ENCODE measurements at regions not wholly inside any gene's neighbourhood (a gene's known extent, or its start where the extent isn't known, plus 50 kb on each side); places are given as distances from the start of the nearest gene placed in this dataset.
A peak's percentile ranks its signal among the peaks of the same experiment; 100 is the strongest.

DNA sequence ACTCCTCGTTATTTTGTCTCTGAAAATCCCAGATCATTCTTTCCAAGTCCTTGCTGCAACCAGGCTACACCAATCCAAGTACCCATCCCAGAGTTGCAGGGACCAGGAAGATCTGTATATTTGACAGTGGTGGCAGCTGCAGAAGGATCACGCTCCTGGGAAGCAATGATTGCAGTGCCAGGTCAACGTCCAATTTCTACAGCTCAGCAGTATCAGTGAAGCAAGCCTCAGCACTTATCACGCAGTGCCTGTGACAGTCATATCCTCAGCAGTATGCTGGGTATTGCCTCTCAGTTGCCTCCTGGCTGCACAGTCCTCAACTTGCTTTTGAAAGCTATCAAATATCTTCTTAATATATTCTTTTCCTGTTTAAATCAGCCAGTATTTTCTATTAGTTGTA, 66.7 kb downstream of the BARHL2 start:
- DNase-seq, result no peak

DNA sequence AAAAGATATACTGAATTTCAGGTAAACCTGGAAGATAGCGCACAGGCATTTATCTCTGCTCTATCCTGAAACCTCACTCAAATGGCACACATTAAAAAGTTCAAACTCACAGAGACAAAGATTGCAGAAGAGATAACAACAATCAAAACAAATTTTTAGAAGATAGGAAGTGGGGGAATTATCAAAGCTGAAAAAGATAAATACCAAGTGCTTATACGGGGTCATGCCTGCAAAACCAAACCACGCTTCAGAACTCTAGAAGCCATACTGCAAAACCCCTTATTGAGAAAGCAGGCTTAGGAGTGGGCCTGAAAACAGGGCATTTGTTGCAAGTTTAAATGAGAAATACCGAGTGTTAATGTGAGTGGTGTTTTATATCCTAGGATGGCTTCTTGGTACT, 76.8 kb downstream of the BARHL2 start:
- no peak for DNase-seq

DNA sequence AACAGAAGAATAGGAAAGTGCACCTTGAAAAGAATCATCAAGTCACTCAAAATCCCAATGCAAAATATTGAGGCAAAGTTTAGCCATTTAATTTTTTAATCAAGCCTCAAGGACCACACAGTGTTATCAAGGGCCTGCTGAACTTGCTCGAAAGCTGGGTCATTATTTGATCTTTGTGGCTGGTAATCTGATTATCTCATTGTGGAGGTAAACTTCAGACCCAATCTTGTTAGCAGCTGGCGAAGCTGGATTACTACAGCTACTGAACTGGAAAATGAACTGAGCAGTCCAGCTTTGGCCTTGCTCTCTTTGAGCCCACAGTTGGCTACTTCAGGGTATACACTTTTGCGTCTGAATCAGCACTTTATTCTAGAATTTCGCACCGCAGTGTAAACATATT, 94.4 kb downstream of the BARHL2 start:
- peak; percentile 40 for DNase-seq

DNA sequence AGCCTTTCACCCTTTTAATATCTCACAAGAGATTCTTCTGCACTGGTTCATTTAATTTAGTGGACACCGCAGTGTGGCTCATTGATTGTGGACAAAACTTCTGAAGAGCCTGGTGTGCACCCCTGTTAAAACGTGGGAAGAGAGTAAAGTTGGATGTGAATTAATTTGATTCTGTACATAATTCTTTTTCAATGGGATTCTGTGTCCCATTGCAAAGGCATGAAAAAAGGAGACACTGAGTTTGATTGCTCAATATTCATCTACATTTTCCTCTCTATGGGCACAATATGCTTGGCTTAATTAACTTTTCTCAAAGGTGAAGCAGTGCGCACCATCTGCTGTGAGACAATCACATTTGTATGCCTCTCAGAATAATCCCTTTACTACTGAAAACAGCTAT, 95.1 kb downstream of the BARHL2 start:
- DNase-seq, result peak; percentile 19

DNA sequence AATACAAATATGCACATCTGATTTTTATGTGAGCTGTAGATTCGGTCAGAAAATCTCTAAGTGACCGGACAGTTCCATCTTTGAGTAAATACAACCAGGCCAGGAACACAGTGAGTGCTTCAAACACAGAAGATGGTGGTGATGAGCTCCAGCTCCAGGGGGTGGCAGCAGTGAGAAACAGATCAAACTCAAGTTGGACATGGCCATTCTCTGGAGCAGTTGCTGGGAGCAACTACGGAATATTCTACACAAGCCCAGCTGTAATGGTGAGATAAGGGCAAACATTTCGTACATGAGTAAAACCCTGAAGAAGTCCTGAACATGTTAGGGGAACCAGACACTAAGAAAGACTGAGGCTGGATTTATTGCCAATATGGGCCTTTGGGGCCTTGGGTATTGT, 100.7 kb downstream of the BARHL2 start:
- no peak for DNase-seq

DNA sequence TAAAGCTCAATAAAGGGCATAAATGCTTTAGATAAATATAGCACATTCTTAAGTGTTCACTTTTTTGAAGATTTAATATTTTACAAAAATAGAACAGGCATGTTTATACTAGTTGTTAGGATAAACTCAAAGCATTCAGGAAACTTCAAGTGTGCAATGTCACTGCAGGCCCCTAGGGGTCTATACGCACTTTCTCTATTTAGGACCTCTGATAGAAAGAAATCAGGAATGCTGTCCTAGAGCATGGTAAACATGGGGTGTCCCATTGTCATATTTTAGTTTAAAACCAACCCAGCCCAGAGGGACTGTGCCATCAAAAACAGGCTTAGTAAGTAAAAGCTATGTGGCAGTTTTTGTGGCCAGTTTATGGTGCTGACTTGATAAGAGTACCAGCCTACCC, 102.2 kb downstream of the BARHL2 start:
- peak; percentile 3 for DNase-seq

DNA sequence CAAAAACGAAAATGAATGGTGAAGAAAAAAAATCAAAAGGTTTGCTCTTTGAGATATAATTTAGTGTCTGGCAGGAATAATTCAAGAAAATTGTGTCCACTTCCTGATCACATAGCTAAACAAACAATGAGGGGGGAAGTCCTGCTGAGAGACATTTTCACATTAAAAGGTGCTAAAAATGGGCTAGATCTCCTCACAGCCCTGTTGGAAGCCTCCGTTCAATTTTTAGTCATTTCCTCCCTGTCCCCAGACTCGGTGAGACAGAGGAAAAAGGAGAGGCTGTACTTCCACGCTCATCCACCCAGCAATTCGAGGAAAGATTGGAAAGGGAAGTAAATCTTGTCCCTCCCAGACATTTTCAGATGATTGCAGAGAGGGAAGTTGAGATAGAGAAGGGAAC, 103.7 kb downstream of the BARHL2 start:
- DNase-seq, result no peak

DNA sequence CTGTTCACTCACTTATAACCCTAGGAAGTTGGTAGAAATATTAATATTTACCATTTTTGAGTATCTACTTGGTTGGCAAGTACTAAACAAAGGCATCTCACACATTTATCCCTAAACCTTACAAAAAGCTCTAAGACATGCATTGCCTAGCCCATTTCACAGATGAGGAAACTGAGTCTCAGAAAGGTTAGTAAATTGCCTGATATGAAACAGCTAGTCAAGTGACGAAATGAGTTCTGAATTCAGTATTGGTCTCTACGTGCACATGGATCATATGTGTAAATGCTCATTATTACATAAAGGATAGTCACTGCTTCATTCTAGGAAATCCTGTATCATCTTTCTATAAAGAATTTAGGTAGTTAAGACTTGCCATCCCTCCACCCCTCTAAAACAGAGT, 105.1 kb downstream of the BARHL2 start:
- no peak for DNase-seq

DNA sequence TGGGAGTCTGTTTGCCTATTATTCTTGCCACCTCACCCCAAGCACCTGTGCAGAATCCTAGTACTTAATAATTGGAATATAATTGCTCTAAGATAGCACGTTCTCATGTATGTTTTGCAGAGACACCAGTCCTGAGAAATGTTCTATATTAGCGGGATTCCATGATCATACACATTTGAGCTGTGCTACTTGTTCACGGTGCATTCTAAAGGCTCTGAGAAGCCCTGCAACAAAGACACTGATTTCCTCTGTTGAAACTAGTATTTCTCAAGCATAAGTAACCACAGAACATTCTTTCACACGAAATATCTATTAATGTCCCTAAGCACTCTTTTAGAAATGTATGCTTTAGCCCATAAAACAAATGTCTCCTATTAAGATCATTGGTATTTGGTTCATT, 109.4 kb downstream of the BARHL2 start:
- no peak for DNase-seq

DNA sequence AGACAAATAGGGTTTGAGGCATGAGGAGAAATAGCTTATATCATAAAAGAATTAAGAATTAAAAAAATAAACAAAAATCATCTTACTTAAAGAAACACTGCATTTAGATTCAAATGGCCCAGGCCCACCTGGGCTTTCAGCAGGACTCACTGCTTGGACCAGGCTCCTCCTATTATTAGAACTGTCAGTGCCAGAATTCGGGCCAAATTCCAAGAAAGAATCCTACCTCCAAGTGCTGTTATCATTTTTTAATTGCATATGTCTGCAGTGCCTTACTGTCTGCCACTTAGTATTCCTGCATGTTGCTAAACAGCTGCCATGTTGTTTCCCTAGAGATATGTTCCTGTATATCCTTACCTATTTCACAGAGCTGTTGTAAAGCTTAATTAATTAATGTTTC, 112.0 kb downstream of the BARHL2 start:
- no peak for DNase-seq

DNA sequence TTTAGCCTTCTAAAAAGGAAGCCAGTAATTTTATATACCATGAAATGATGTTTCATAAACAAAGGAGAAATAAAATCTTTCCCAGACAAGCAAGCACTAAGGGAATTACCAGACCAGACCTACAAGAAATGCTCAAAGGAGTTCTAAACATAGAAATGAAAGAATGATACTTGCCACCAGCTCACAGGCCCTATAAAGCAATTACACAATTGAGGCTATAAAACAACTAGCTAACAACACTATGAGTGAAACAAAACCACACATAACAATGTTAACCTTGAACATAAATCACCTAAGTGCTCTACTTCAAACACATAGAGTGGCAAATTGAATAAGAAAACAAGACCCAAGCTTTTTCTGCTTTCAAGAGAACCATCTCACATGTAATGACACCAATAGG, 123.8 kb downstream of the BARHL2 start:
- no peak for DNase-seq

DNA sequence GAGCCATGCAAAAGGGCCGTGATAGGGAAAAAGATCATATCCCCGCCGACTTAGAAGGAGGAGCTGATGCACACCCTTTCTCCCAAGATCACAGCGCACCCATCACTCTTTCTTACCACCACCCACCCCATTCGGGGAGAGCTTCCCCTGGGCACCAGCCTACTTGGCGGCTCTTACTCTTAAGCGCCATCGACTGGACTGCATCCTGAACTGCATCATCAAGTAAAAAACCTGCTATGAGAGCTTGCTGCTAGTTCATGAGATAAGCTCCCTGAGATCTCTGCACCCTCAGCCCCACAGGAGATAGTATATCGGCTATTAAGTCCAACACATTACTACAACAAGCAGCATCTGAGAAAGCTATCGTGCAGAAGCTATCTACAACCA, 125.1 kb downstream of the BARHL2 start:
- no peak for DNase-seq

DNA sequence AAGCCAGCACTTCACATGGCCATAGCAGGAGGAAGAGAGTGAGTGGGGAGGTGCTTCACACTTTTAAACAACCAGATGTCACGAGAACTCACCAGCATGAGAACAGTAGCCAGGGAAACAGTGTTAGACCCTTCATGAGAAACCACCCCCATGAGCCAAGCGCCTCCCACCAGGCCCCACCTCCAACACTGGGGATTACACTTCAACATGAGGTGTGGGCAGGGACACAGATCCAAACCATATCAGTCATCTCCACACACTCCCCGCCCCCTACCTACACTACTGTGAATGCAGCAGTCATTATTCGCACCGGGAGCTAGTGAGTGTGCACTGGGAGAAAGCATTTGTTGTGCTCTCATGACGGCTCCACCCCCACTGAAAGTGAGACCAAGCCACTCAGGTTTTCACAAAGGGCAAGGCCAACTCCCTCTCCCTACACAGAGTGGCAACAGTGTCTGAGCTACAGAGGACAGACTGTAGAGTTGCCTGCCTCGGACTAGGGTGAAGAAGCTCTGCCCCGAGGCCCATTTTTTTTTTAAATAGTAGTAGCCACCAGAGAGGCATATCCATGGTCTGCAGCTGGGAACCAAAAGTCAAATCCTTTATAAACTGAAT, 125.6 kb downstream of the BARHL2 start:
- no peak for DNase-seq

DNA sequence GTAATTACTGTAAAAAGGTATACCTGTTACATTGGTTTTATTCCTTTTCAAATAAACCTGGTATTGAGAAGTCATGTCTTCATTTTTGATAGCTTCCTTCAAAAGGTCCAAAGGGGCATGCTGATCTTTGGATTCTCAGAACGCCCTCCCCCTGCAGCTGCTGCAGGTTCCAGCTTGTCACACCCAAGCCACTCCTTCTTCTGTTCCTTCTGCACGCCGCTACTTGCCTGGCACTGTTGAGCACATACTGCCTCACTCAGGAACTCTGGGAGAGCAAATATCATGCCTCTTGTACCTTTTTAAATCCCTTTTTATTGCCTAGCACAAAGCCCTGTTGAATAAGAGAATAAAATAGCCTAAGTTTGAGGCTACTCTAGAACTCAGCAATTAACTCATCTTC, 136.9 kb downstream of the BARHL2 start:
- no peak for DNase-seq

DNA sequence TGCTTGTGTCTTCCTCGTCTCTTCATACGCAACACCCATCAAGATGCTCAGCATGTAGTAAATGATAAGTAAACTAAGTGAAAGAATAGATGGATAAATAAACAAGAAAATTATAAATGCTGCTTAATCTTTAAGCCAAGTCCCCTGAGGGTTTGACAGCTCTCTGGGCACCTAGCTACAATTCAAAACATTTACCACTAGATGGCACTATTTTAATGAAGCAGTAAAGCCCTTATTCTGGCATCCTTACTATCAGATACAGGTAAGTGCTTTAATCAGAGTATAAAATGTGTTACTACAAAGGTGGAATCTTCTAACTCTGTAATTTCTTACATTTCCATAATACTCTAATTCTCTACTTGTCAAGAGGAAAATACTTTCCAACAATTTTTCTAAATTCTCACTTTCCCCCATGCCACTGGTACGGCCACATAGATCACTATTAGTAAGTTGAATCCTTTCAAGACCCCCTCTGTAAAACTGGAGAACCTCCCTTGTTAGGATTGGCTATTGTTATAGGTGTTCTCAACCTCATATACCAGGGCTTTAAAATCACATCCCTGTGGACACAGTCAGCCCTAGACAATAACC, 137.8 kb downstream of the BARHL2 start:
- peak; percentile 32 for DNase-seq

DNA sequence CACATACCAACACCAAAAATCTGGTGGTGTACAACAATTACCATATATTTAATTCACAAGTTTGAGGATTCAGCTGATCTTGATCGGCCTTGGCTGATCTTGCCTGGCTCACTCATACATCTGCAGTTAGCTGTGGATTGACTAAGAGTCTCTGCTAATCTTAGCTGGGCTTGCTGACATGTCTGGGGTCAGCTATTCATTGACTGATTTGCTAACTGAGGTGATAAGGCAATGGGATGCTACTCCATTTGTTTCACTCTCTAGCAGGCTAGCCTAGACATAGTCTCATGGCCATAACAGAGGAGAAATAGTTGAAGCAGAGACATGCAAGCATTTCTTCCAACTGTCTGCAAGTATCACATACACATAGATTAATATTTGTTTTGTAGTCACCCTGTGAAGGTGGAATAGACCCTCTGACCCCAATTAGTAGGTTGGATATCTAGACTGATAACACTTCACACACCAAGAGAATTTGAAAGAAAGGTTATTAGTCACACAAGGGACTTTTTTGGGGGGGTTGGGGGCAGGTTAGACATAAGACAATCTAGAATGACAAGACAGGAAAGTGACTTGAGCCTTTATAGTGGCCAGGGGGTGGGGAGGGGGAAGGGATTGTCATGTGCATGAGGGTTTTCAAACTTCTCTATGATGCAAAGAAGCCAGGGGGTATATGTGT, 142.3 kb downstream of the BARHL2 start:
- no peak for DNase-seq

DNA sequence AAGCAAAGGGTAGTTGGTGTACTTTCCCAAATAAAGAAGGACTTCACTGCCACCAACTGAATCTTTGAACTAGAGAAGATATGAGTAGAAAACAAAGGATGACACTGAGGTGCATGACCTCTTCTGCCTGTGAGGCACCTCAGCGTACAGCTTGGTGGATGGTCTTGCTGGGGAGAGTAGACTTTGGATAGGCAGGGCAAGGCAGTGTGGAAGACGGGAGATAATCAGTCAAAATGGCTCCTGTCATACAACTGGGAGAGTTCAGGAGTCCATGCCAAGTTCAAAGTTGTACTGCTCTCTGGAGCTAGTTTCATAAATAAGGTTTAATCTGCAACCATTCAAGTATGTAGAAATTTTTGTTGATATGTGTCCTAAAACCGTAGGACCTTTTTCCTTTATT, 143.4 kb downstream of the BARHL2 start:
- DNase-seq, result no peak

DNA sequence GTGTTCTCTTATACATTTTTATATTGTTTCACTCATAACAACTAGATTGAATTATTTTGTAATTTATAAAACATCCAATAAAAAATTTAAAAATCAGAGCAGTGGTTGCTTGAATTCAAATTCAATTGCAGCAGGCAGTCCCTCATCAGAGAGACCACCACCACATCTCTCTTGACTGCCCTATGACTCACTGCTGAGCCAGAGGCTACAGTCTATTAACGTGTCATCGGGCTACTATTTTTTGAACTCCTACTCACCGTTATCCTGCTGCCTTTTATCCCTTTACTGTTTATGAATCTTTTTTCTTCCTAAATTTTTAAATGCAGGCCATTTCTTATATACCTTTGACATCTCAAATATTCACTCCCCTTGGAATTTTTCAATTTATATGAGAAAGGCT, 144.7 kb downstream of the BARHL2 start:
- DNase-seq, result no peak

DNA sequence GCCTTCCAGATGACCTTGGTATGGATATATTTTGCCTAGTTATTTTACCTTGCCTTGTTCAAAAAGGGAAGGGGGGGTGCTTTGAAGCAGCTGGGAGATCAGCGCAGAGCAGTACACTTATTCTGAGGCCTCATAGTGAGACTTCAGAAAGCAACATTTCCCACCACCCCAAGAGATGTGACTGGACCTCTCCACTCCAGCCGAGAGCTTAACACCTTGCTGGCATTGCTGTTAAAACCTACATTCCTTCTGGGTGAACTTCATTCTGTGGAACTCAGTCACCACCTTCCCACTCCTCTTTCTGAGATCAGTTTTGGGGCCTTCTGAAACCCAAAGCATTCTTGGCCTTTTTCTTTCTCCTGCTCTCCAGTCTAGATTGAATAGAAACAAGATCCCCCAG, 148.7 kb downstream of the BARHL2 start:
- no peak for DNase-seq

DNA sequence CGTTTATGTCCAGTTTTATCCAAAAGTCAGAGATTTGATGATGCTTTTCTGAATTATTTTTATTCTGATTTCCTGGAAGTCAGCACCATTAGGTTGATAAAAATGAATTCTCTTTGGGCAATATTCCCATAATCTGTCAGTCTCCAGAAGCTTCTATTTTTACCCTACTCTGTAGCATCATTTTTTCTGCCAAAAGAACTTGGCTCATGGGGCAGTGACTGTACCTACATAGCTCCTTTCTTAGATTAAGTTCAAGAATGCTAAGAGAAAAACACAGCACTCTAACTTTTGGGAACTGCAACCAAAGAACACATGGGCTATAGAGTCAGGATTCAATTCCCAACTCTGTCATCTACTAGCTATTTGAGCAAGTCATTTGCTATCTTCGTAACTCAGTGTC, 152.9 kb downstream of the BARHL2 start:
- no peak for DNase-seq

DNA sequence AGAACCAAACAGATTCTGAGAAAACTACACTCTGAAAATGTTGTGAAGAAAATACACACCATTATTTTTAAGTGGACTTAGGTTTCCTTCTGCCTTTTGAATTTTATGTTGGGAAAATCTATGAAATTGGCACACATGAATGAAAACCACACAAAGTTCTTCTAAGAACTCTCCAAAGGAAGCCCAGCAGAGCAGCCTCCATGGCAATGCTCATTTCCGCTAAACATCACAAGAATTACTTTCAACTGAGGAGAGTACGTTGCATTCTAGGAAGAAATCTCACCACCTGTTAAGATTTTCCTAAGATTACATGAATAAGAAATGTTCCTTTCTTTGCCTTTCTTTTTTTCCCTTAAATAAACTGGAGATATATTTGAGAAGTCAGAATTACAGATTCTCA, 154.2 kb downstream of the BARHL2 start:
- no peak for DNase-seq

DNA sequence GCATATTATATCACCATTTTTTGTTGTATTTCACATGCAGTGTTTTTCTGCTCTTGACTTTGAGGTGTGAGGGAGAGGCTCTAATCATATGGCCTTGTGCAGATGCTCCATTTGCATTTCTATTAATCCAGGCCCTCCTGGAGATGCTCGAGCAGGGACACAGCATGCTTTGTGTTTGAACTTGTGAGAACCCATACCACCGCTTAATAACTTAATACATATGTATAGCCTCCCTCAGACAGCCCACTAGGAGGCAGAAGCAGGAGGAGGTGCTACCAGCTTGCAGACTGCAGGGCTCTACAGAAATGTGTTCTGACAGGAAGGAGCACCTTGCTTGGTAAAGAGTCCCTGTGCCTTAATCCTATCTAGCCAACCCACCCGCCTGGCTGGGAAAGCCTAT, 155.2 kb downstream of the BARHL2 start:
- no peak for DNase-seq

DNA sequence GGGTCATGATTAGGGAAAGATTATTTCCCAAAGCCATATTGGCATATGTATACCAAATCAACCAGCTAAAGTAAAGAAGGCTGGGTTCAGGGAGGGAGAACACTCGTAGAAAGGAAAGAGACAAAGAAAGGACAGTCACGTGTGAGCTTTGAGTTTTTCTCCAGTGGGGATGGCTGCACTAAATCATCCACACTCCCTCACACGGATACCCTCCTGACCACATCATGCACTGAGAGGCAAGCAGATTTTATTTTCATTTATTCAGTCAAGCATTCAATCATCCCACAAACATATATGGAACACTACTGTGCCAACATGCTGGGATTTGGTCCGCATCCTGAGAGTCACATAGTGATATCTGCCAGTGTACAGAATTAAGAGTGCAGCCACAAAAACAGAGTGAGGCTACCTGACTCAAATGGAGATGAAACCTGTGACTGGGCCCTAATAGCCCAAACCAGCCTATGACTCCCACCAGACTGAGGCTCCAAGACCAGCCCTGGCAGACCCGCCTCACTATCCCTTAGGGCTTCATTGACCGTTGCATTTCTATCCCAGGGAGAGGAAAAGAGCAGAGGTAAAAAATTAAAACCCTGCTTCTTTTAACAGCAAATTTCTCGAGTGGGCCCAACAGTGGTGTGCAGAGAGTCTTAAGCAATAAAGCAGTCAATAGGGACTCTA, 155.9 kb downstream of the BARHL2 start:
- no peak for DNase-seq

DNA sequence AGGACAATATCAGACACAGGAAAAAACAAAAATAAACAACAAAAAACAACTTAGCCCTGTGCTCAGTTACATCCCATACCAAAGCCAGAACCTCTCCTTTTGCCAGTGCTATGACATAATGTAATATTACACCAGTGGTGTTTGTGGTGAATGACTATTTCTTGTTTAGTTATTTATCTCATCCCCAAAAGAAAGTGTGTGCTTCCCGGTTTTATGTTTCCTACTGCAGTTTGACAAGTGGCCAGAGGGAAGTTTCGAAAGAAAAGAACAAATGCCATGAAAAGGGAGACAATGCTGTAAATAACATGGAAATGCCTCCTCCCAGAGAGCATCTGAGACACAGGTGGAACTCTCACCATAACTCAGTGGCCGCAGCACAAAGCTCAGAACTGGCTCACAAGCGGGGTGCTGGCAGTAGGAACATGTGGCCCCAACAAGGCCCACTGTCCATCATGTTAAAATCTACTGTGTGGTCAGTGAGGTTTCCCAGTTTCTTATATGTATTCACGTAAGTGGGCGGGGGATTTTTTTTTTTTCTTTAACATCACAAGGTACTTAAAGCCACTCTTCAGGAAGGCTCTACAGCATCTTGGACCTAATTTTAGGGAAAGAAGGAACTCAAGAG, 158.2 kb downstream of the BARHL2 start:
- no peak for DNase-seq
